ENCODE measurements at regions not wholly inside any gene's neighbourhood (a gene's known extent, or its start where the extent isn't known, plus 50 kb on each side); places are given as distances from the start of the nearest gene placed in this dataset.

DNA sequence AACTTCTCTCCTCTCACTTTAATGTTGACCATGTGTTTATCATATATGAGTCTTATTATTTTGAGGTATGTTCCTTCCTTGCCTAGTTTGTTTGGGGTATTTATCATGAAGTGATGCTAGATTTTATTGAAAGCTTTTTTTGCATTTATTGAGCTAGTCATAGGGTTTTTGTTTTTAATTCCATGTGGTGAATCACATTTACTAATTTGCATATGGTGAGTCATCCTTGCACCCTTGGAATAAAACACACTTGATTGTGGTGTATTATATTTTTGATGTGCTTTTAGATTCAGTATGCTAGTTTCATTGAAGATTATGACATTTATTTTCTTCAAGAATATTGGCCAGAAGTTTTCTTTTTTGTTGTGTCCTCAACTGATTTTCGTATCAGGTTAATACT lies 464.6 kb downstream of the PCDH18 start:
- DNase-seq (ENCODE audit: low spot score): no peak

DNA sequence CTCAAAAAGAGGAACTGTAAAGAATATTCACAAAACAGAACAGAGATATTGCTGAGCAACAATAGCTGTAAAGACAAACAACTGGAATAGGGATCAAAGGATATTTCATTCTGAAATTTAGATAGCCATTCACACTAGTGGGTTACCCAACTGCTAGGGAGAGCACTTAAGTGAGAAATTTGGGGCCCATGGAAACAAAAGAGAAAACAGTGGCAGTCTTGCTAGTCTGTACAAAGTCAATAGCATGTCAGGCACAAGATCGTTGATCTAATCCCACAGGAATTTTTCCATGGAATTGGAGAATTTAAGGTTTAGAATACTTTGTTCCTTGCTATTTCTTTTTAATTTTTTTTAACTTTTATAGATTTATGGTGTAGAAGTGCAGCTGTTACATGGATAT lies 467.0 kb downstream of the PCDH18 start:
- DNase-seq (ENCODE audit: low spot score): no peak

DNA sequence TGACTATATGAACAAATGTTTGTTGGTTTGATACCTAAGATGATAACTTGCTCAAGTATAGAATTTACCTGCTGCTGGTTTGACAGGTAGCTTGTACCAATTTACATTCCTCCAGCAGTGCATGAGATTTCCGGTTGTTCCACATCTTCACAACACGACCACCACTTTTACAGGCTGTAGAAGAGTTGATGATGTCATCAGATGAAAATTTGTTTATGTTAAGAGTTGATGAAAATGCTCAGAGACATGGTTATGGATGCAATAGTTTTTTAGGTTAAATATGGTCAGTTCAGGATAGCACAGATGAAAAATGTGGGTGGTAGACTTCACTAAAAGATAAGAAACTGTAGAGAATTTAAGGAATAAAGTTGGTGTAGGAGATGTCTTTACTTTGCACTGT lies 468.3 kb downstream of the PCDH18 start:
- no peak for DNase-seq (ENCODE audit: low spot score)

DNA sequence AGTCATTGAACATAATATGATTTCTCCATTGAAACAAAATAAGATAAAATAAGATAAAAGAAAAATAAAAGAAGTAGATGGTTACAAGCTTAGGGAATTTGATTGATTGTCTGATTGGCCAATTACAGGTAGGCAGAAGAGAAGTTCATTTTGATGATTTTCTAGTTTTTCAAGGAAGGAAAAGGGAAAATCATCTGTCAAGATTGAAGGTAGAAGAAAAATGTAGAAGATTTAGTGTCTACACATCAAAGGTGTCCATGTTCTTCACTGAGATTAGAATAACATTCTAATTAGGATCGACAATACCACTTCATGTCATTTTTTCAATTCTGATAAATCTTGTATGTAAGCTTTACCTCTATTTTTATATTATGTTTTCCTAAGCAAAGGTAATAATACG lies 489.1 kb downstream of the PCDH18 start:
- DNase-seq (ENCODE audit: low spot score): no peak

DNA sequence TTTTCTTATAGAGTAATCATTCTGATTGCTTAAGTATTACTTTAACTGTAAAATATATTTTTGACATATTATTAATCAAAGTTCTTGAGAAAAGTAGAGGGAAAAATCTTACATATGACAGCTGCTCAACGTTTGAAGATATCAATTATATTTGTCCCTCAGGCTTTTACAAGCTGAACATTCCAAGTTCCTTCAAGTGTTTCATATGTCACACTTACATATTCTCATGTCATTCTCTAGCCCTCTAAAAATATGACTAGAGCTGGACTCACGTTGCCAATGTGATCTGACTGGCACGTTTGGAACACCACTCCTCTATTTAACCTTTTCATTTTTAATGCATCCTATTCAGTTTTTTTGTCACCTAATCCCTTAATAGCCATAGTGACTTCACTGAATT lies 492.9 kb downstream of the PCDH18 start:
- DNase-seq (ENCODE audit: low spot score): no peak

DNA sequence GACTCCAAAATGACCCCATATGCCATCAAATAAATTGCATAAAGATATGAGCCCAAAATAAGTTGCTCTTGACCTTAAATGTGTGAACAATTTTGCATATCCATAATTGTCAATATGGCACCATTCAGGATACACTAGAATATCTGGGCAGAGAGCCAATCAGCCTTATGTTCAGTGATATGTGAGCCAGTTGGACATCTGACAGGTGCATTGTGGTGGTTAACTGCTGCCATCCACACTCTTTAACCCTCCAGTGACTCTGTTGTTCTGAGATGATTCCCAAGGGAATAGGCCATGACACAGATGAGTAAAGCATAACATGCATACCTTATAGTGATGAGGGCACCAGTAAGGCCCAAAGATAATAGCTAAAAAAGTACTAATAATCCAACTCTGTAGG lies 500.1 kb downstream of the PCDH18 start:
- DNase-seq (ENCODE audit: low spot score): no peak

DNA sequence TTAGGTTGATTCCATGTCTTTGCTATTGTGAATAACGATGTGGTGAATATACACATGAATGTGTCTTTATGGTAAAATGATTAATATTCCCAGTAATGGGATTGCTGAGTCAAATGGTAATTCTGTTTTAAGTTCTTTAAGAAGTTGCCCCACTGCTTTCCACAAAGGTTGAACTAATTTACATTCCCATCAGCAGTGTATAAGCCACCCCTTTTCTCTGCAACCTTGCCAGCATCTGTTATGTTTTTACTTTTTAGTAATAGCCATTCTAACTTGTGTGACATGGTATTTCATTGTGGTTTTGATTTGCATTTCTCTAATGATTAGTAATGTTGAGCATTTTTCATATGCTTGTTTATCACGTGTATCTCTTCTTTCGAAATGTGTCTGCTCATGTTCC lies 503.3 kb downstream of the PCDH18 start:
- no peak for DNase-seq (ENCODE audit: low spot score)

DNA sequence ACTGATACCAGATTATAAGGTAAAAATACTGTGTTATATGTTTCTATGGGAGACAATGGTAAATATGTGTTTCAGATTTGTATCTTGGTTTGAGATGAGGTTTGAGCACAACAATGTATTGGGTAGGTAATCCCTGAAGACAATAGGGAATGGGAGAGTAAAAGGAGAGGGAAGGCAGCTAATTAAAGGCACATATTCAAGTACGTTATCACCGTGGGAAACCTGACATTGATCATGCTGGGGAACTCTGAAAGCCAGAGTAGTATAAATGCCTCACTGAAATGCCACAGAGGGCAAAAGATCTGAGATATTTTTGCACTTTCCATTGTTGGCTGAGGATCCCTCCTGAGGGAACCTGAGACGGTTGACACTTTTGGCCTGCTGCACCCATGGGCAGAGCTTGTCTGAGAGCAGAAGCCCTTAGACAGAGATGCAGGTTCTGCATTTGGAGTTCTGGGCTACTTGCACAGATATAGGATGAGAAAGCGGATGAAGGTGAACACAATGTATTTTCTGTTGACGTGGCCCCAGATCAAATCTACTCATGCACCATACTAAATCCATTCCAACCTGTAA lies 506.7 kb downstream of the PCDH18 start:
- no peak for DNase-seq (ENCODE audit: low spot score)

DNA sequence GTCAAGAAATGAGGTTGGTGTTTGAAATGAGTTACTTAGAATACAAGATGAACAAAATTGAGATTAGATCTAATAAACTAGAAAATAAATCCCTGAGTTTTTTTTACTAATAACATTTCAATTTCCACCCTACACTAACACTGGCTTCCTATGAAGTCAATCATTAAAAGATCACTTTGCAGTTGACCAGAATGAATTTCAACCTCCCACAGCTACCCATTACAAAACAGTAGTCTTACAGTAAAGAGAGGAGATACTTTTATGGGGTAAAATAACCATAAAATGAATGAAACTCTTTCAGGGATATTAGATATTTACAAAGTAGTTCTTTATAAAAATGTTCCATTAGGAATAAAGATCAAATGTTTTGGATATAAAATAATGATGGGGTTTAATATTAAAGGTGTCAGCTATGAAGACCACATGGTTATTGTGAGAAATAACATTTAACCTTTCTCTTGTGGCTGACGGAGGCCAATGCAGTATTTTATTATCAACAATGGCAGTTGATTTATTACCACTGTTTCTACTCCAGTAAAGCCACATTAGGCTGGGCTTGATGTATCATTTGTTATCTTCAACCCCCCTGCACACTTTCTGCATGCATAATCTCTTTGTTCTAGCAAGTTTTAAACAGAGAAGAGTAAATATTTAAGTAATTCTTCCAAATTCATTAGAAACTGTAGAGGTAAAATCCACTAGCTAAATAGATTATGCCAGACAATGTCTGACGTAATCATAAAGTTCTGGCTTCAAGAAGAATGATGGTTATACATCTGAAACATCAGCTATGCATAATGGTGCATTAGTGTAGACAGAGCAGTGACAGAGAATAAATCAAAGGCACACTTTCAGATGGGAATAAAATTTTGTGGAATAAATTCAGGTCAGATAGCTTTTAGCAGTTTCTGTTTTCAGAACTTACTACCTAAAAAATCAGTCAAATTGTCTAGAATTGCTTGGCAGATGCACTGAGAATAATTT lies 516.6 kb downstream of the PCDH18 start:
- DNase-seq (ENCODE audit: low spot score): no peak

DNA sequence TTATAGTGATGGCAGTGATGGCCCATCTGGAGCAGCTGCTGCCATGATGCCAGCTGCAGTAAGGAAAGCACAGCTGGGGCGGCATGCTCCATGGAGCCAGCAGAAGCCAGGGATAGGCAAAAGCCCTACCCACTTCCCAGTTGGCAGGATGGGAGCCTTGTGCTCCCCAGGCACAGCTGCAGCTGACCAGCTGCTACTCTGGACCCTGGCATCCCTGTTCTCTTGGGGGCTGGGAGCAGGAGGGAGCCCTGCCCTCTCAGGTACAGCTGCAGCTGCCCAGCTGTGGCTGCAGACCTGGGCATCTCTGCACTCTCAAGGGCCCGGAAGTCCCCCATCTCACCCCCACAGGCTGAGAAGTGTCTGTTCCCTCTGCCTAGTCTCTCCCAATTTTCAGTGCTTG lies 531.9 kb downstream of the PCDH18 start:
- no peak for DNase-seq (ENCODE audit: low spot score)

DNA sequence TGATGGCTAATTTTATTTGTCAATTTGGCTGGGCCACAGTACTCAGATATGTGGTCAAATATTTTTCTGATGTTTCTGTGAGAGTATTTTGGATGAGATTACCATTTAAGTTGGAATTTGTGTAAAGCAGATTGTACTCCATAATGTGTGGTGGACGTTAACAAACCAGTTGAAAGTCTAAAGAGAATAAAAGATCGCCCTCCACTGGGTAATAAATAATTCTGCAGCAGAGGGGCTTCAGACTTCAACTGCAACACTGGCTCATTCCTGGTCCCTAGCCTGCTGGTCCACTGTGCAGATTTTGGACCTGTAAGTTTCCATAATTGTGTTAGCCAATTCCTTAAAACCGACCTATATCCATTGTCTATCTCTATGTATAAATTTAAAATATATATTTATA lies 540.3 kb downstream of the PCDH18 start:
- DNase-seq (ENCODE audit: low spot score): no peak

DNA sequence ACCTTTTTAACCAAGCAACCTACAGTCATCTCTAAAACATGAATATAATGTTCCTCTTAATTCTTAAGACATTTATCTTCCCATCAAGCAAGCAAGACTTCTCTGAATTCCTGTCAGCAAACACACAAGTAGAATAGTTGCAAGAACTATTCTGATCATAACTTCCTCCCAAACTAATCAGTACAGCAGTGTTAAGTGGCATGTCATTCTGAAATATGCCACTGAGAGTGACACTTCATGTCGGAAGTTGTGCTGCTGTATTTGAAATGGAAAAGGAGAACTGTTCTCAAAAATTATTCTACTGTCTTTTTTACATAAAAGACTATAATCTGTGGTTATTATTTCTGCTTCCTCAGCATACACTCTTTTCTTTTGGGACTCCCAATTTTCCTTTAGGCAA lies 546.6 kb downstream of the PCDH18 start:
- no peak for DNase-seq (ENCODE audit: low spot score)

DNA sequence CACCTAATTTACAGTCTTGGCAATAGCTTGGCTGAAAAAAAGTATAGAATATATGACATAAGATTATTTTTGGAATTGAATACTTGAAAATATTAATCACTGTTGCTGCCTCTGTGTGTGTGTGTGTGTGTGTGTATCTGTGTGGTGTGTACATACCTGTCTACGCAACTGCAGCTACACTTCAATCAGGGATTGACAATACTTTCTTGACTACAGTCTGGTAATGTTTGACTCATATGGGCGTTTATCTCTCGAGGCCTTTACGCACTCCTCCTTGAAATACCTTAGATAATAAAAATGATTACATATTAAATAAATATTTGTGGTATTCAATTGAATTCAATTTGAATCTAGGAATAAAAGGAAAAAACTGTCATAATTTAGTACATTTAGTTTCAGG lies 565.2 kb downstream of the PCDH18 start:
- DNase-seq (ENCODE audit: low spot score): no peak

DNA sequence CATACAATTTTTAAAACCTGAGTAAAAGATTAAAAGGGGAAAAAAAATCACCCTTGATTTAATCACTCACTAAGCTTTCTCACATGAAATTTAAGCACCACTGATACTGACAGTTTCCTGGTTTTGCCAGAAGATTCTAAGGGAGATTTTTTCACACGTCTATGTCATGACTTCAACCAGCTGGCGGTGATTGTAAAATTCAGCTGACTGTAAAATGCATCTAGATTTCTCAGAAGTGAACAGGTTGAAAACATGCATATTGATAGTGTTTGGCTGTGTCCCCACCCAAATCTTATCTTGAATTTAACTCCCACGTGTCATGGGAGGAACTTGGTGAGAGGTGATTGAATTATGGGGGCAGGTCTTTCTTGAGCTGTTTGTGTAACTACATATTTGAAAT lies 566.8 kb downstream of the PCDH18 start:
- no peak for DNase-seq (ENCODE audit: low spot score)

DNA sequence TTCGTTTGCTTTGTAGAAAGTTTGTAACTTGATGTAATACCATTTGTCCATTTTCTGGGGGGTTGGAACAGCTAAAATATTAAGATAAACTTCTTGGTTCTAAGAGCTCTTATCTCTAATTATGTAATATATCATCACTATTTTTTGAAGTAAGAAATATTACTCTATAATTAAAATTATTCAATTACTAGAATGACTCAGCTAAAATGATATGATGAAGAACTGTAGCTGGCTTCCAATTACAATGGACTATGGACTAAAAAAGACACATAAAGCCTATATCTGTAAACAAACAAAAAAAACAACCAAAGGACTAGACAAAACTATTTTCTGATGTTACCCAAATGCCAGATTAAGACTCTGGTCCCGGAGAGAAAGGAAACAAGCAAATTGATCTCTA lies 569.4 kb downstream of the PCDH18 start:
- DNase-seq (ENCODE audit: low spot score): no peak

DNA sequence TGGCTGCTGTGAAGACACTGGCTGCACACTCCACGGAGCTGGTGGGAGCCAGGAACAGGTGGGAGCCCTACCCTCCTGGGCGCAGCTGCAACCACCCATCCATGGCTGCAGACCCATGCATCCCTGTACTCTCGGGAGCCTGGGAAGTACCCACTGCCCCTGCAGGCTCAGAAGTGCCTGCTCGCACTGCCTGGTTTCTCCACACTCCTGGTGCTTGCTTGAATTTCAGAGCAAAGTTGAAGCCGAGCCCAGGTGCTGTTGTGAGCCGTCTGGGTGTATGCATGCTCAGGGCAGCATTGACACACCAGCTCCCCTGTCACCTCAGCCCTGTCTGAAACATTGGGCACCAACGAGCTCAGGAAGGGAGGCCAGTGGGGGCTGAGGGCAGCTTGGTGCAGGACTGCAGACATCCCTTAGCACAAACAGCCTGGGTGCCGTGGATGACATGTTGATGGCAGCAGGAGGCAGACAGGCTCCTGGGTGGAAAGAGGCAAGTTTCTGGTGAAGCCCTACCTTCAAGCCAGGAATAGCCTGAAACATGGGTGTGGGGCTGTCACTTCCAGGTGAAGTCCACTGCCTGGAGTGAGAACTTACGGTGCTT lies 585.9 kb downstream of the PCDH18 start:
- DNase-seq (ENCODE audit: low spot score): no peak

DNA sequence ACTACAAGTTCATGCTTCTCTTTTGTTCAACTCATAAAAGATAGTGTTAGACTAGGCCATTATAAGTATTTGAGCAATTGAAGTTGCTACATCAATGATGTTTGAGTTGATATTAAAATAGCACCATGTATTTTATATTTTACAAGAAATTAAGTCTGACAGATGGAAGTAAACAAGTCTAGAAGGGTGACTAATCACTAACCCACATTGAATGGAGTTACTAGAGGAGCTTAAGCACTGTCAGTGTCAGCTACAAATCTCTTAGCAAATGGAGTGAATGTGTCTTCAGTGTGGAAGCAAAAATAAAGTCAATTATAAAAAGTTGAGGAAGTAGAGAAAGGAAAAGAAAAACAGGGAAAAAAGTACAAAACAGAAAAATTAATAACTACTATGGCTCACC lies 592.5 kb downstream of the PCDH18 start:
- no peak for DNase-seq (ENCODE audit: low spot score)

DNA sequence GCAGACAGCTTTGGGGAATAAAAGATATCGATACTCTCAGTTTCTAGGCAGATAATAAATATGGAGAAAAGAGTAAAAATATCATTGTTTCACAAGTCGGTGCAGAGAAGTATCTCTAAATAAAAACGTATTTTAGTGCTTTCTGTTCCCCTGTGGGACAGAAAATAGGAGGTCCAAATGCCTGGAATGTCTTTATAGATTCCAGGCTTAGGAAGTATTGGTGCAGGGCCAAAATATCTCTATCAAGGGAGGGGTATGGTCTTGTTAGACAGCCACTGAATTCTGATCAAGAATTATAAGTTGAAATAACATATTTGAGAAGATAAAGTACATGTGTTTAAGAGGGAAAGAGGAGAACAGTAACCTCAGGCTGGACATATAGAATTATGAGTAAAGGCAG lies 596.4 kb downstream of the PCDH18 start:
- no peak for DNase-seq (ENCODE audit: low spot score)

DNA sequence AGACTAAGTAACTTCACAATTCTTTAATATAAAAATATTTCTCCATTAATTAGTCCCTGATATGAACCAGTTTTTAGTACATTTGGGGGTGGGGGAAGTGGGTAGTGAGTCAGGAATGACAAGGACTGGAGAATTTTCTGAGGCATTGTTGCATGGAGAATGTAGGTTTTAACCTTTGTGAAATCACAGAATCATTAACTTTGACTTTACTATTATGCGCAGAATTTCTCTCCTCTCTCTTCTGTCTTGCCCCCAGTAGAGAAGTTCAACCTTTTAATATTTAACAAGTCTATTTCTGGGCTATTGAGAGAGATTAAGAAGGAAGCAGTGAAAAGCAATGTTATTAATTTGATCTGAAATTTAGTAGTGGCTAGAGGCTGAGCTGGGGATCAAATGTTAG lies 597.0 kb downstream of the PCDH18 start:
- DNase-seq (ENCODE audit: low spot score): no peak

DNA sequence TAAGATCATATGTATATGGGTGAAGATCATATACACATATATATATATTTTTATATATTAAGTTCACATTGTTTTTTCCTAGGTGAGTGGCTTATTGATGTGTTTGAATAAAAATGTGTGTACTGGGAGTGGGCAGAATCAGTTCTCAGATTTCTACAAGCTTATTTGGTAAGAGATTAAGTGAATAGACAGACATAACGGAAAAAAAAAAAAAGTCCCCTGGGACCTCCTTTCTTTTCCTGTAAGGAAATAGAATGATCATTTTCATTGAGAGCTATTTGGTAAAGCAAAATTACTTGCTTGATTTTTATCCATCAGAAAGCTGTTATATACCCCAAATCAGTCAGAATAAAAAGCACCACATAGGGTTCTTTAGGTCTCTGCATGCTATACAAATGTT lies 597.7 kb downstream of the PCDH18 start:
- no peak for DNase-seq (ENCODE audit: low spot score)

DNA sequence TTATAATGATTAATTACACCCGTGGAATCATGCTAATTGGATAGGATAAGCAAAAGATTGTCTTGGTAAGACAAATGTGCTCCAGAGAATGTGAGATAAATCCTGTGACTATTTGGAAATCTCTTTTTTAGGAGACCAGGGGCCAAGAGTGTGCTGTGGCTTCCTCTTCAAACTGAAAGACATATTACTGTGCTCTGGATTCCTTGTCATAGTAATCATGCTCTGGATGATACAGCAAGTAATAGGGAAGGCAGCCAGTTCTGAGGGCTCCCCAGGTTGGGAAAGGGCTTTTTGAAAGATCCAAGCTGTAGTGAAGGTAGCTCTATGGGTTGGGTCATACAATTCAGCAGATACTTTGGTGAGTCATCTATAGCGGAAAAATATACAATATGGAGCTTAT lies 600.5 kb downstream of the PCDH18 start:
- no peak for DNase-seq (ENCODE audit: low spot score)

DNA sequence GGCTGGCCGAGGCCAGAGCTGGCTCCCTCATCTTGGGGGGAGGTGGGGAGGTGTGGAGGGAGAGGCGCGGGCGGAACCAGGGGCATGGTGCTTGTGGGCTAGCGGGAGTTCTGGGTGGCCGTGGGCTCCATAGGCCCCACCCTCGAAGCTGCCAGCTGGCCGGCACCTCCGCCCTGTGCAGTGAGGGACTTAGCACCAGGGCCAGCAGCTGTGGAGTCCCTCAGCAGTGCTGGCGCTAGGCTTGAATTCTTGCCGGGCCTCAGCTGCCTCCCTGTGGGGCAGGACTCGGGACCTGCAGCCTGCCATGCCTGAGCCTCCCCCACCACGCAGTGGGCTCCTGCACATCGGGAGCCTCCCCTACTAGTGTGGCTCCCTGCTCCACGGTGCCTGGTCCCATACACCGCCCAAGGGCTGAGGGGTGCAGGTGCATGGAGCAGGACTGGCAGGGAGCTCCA lies 603.3 kb downstream of the PCDH18 start:
- no peak for DNase-seq (ENCODE audit: low spot score)

DNA sequence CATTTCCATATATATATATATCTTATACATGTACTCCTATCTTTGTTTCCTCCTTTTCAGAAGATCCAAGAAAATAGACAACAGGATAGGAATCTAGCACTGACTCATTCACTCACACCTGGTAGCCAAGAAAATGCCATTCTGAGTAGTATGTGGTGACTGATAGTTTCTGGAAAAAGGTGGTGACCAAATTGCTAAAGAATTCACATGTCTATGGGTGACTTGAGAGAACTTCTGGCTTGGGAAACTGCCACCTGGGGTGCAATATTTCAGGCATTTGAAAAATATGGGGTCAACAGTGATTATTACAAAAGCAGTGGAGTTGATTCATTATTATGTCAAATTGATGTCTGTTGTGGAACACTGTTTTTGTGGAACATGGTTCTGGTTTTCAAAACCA lies 605.1 kb downstream of the PCDH18 start:
- no peak for DNase-seq (ENCODE audit: low spot score)
